Right lobe of liver (tissue), 4 donors: ENCODE measurements at regions not wholly inside any gene's neighbourhood (a gene's known extent, or its start where the extent isn't known, plus 50 kb on each side); places are given as distances from the start of the nearest gene placed in this dataset.

Experiments
- CTCF ChIP-seq, 4 donors: fragments of 200-600 bp in 3 of 4; fragments of 450-650 bp in 1 of 4; IDR thresholded peaks; one replicate each; pipeline versions ENCODE4 v1.5.1 to v1.8.0; 2016 to 2022; ENCODE audit warnings: antibody characterized with exemption in 4 of 4, mild to moderate bottlenecking in 2 of 4
- POLR2A ChIP-seq: fragments of 450-650 bp; IDR thresholded peaks from one replicate; pipeline ENCODE4 v1.6.1; 2017; ENCODE audit warnings: antibody characterized with exemption, mild to moderate bottlenecking
- donor health status: DM: no; HTN: no; CAD: no.
- donor health status: DM: no; HTN: no; CAD: no.
- donor health status: DM: no; HTN: yes; CAD: no.

GRCh38 chr5:125485771-125486170 lies 739.3 kb upstream of the ZNF608 start:
- no peak for TF ChIP-seq CTCF (IDR thresholded peaks at IDR 0.05)
- no peak for TF ChIP-seq POLR2A
